Endothelial cell of umbilical vein (primary cell): ENCODE measurements at regions not wholly inside any gene's neighbourhood (a gene's known extent, or its start where the extent isn't known, plus 50 kb on each side); places are given as distances from the start of the nearest gene placed in this dataset.

Experiments used
- BruUV-seq: library from RNA; stranded (reverse); fragments of 400-500 nt; replicated peaks from 2 replicates; lab custom pipeline; 2021; lab: Mats Ljungman, UMichigan
- CTCF ChIA-PET: fragments of 300-600, 350-600 bp; sonication (Branson Sonifier 250); formaldehyde crosslinking; loops from one replicate; lab custom pipeline; 2021; ENCODE audit warnings: antibody characterized with exemption, inconsistent platforms; lab: Charles Lee
- POLR2A ChIA-PET: fragments of 300-600, 350-600 bp; sonication (Branson Sonifier 250); formaldehyde crosslinking; loops from one replicate; lab custom pipeline; 2021; ENCODE audit warnings: antibody characterized with exemption, inconsistent platforms; lab: Charles Lee
- DNase-seq: peaks from one replicate; pipeline ENCODE4 v3.0.0-alpha.2; 2011; ENCODE audit warnings: low read depth, low spot score
- FAIRE-seq: peaks from 2 replicates; lab custom pipeline; 2011; peaks lifted over from hg19 to GRCh38; lab: Jason Lieb, UNC
- H2AFZ ChIP-seq: 2 replicates; pipeline ENCODE4 v1.6.0; 2012; ENCODE audit warnings: low read depth, low read length, control low read depth, inconsistent platforms
- H3K27ac ChIP-seq: 2 replicates; pipeline ENCODE4 v1.5.1; 2011; ENCODE audit warnings: low read depth, mild to moderate bottlenecking, control low read depth, low read length, moderate library complexity; ENCODE audit not compliant: insufficient read depth
- H3K27me3 ChIP-seq, 2 experiments: 2 replicates each; pipeline versions ENCODE4 v1.6.0 to v1.6.1; 2011; ENCODE audit warnings: low read length in 2 of 2, mixed read lengths in 1 of 2; ENCODE audit not compliant: control insufficient read depth in 2 of 2, insufficient read depth in 2 of 2
- H3K36me3 ChIP-seq, 2 experiments: 2 replicates in 1 of 2; 3 replicates in 1 of 2; pipeline ENCODE4 v1.5.1; 2011; ENCODE audit warnings: low read length in 2 of 2, mild to moderate bottlenecking in 1 of 2, moderate library complexity in 1 of 2; ENCODE audit not compliant: control insufficient read depth in 2 of 2, insufficient read depth in 2 of 2; ENCODE audit errors: extremely low read depth in 1 of 2
- H3K4me1 ChIP-seq: 3 replicates; pipeline ENCODE4 v1.5.1; 2011; ENCODE audit warnings: mild to moderate bottlenecking, low read length; ENCODE audit not compliant: control insufficient read depth, insufficient read depth; ENCODE audit errors: extremely low read depth
- H3K4me2 ChIP-seq: 2 replicates; pipeline ENCODE4 v1.6.1; 2011; ENCODE audit warnings: low read length, control low read depth, mixed read lengths; ENCODE audit not compliant: insufficient read depth
- H3K4me3 ChIP-seq, 3 experiments: fragments of 200-600 bp in 1 of 3; sonication (generic), shearing (Covaris generic) in 1 of 3; replicated peaks in 1 of 3; 2 replicates each; pipeline ENCODE4 v1.5.1; 2011 to 2016; ENCODE audit warnings: control low read depth in 3 of 3, low read length in 3 of 3, mild to moderate bottlenecking in 2 of 3, inconsistent platforms in 1 of 3, low read depth in 1 of 3, moderate library complexity in 1 of 3; ENCODE audit not compliant: insufficient read depth in 1 of 3
- H3K79me2 ChIP-seq: 2 replicates; pipeline ENCODE4 v1.6.0; 2012; ENCODE audit warnings: low read length, inconsistent platforms; ENCODE audit not compliant: control insufficient read depth, insufficient read depth
- H3K9ac ChIP-seq: replicated peaks from 2 replicates; pipeline ENCODE3; 2011; ENCODE audit warnings: low read length, control low read depth; ENCODE audit not compliant: insufficient read depth; ENCODE audit errors: extremely low read depth
- H3K9me1 ChIP-seq: replicated peaks from 3 replicates; pipeline ENCODE4 v1.6.0; 2011; ENCODE audit warnings: mild to moderate bottlenecking, low read length; ENCODE audit not compliant: control insufficient read depth, insufficient read depth; ENCODE audit errors: extremely low read depth
- H3K9me3 ChIP-seq: replicated peaks from 2 replicates; pipeline ENCODE4 v1.5.1; 2012; ENCODE audit warnings: low read length, inconsistent platforms; ENCODE audit not compliant: control insufficient read depth, insufficient read depth
- H4K20me1 ChIP-seq: replicated peaks from 2 replicates; pipeline ENCODE3; 2011; ENCODE audit warnings: mild to moderate bottlenecking, low read length; ENCODE audit not compliant: control insufficient read depth, insufficient read depth; ENCODE audit errors: extremely low read depth
- CTCF ChIP-seq, 2 donors: IDR thresholded peaks; 1 replicate in 1 of 2; 2 replicates in 1 of 2; pipeline ENCODE4 v1.5.1; 2011; ENCODE audit warnings: low read length in 2 of 2, mild to moderate bottlenecking in 2 of 2, moderate library complexity in 2 of 2, control low read depth in 1 of 2, inconsistent platforms in 1 of 2, low read depth in 1 of 2; ENCODE audit not compliant: insufficient read depth in 1 of 2; ENCODE audit errors: extremely low read depth in 1 of 2
- EZH2 ChIP-seq: IDR thresholded peaks from 2 replicates; pipeline ENCODE4 v1.6.1; 2012; ENCODE audit warnings: borderline replicate concordance, low read depth, mild to moderate bottlenecking, moderate library complexity, low read length, inconsistent platforms; ENCODE audit not compliant: severe bottlenecking
- FOS ChIP-seq: IDR thresholded peaks from 2 replicates; pipeline ENCODE4 v1.6.1; 2011; ENCODE audit warnings: mild to moderate bottlenecking, low read length, moderate library complexity, borderline replicate concordance; ENCODE audit not compliant: insufficient read depth
- GATA2 ChIP-seq: IDR thresholded peaks from 2 replicates; pipeline ENCODE4 v1.7.0; 2011; ENCODE audit warnings: low read depth, mild to moderate bottlenecking, moderate library complexity, mixed read lengths, low read length; ENCODE audit not compliant: insufficient read length, insufficient read depth
- JUN ChIP-seq: IDR thresholded peaks from 2 replicates; pipeline ENCODE4 v1.6.1; 2011; ENCODE audit warnings: borderline replicate concordance, low read depth; ENCODE audit not compliant: insufficient read length, insufficient read depth
- MYC ChIP-seq: IDR thresholded peaks from one replicate; pipeline ENCODE4 v1.6.1; 2011; ENCODE audit warnings: mild to moderate bottlenecking, low read depth, low read length
- POLR2A ChIP-seq: IDR thresholded peaks from 2 replicates; pipeline ENCODE4 v1.6.1; 2012; ENCODE audit warnings: low read depth, mild to moderate bottlenecking, control low read depth, low read length
- POLR2AphosphoS5 ChIP-seq: IDR thresholded peaks from 2 replicates; pipeline ENCODE4 v1.6.1; 2012; ENCODE audit warnings: low read depth, mild to moderate bottlenecking, control low read depth, low read length, moderate library complexity; ENCODE audit not compliant: insufficient read depth
- dilution Hi-C: fragments of 300-500 bp; cut with MboI; formaldehyde crosslinking; loops from one replicate; pipeline ENCODE4 v1.15.0; 2019; ENCODE audit warnings: low sequenced_read_pairs; ENCODE audit not compliant: extremely low pct_ligation_motif_present
- intact Hi-C: fragments of 100-400 bp; cut with micrococcal nuclease; formaldehyde crosslinking; loops from one replicate; pipeline ENCODE4 v1.10.0; 2022
- TF ChIP-seq, protein P1 (sequence below): IDR thresholded peaks from 2 replicates; pipeline ENCODE4 v1.6.1; 2011; ENCODE audit not compliant: insufficient read depth, insufficient read length

DNA sequence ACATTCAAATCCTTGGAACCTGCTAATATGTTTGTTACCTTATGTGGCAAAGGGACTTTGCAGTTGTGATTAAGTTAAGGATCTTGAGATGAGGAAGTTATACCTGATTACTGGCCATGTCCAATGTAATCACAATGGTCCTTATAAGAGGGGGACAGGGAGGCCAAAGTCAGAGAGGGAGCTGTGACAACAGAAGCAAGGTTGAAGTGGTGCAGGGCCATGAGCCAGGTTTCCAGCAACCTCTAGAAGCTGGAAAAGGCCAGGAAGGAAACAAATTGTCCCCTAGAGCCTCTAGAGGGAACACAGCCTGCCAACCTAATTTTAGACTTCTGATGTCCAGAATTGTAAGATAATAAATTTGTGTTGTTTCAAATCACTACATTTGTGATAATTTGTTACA, 334.7 kb upstream of the DACH1 start:
- H4K20me1 ChIP-seq = no peaks in the 10 kb centered on the region
- no peak for TF ChIP-seq JUN
- no peak for TF ChIP-seq EZH2
- no peak for TF ChIP-seq GATA2
- no peak for TF ChIP-seq POLR2AphosphoS5
- no peak for TF ChIP-seq CTCF (IDR thresholded peaks at IDR 0.05; ENCODE audit: extremely low read depth in 1 of 2, insufficient read depth in 1 of 2, low read depth in 1 of 2, low read length in 2 of 2)
- TF ChIP-seq, protein P1, sequence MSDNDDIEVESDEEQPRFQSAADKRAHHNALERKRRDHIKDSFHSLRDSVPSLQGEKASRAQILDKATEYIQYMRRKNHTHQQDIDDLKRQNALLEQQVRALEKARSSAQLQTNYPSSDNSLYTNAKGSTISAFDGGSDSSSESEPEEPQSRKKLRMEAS = no peak
- TF ChIP-seq POLR2A = no peak
- TF ChIP-seq FOS = no peak
- TF ChIP-seq MYC = no peak
- no peaks in the 10 kb centered on the region for H3K9me3 ChIP-seq
- no peaks in the 10 kb centered on the region for H3K4me1 ChIP-seq
- no peak overlapping the region for H2AFZ ChIP-seq
- no peaks in the 10 kb centered on the region for H3K36me3 ChIP-seq
- ChIA-PET POLR2A (no interaction called here), CTCF (no interaction called here)
- no peak for FAIRE-seq
- H3K9me1 ChIP-seq = peaks cover 3% of the 10 kb centered on the region
- no peak overlapping the region for H3K27ac ChIP-seq
- no peaks in the 10 kb centered on the region for H3K79me2 ChIP-seq
- intact Hi-C loops = no loop called here
- no peaks in the 10 kb centered on the region for H3K27me3 ChIP-seq
- no peak overlapping the region for H3K4me3 ChIP-seq
- H3K4me2 ChIP-seq = no peak overlapping the region
- DNase-seq = no peak
- no peak overlapping the region for H3K9ac ChIP-seq
- dilution Hi-C loops = no loop called here
- no TSS peak for BruUV-seq
